Prostate gland (tissue), 2 donors: ENCODE measurements at regions not wholly inside any gene's neighbourhood (a gene's known extent, or its start where the extent isn't known, plus 50 kb on each side); places are given as distances from the start of the nearest gene placed in this dataset.

Source experiments
- POLR2A ChIP-seq: fragments of 450-650 bp; IDR thresholded peaks from one replicate; pipeline ENCODE4 v1.6.1; 2016; ENCODE audit warnings: antibody characterized with exemption, mild to moderate bottlenecking
- POLR2AphosphoS5 ChIP-seq: sonication (generic); formaldehyde crosslinking; IDR thresholded peaks from one replicate; pipeline ENCODE4 v1.6.1; 2017; ENCODE audit warnings: antibody characterized with exemption
- TF ChIP-seq, protein P1 (sequence below), 4 experiments: fragments of 200-600 bp in 2 of 4; fragments of 450-650 bp in 2 of 4; sonication (generic) in 2 of 4; IDR thresholded peaks; 1 replicate in 3 of 4; 2 replicates in 1 of 4; pipeline ENCODE4 v1.5.1; 2016 to 2019; ENCODE audit warnings: antibody characterized with exemption in 4 of 4, mild to moderate bottlenecking in 2 of 4, moderate library complexity in 2 of 4

DNA sequence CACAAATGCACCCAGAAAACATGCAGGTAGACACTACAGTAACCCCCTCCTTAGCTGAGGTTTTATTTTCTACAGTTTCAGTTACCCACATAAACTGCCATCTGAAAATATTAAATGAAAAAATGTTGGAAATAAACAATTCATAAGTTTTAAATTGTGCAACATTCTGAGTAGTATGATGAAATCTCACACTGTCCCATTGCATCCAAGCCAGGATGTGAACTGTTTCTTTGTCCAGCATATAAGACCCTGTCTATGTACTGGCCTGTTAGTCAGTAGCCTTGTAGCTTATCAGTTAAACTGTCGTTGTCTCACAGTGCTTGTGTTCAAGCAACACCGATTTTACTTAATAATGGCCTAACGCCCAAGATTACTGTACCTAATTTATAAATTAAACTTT is 630.5 kb downstream of the ANXA1 start:
- TF ChIP-seq, protein P1, sequence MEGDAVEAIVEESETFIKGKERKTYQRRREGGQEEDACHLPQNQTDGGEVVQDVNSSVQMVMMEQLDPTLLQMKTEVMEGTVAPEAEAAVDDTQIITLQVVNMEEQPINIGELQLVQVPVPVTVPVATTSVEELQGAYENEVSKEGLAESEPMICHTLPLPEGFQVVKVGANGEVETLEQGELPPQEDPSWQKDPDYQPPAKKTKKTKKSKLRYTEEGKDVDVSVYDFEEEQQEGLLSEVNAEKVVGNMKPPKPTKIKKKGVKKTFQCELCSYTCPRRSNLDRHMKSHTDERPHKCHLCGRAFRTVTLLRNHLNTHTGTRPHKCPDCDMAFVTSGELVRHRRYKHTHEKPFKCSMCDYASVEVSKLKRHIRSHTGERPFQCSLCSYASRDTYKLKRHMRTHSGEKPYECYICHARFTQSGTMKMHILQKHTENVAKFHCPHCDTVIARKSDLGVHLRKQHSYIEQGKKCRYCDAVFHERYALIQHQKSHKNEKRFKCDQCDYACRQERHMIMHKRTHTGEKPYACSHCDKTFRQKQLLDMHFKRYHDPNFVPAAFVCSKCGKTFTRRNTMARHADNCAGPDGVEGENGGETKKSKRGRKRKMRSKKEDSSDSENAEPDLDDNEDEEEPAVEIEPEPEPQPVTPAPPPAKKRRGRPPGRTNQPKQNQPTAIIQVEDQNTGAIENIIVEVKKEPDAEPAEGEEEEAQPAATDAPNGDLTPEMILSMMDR (IDR thresholded peaks at IDR 0.05), result no peak
- no peak for TF ChIP-seq POLR2AphosphoS5
- TF ChIP-seq POLR2A, result no peak
